SK-N-SH (cell line): ENCODE measurements at regions not wholly inside any gene's neighbourhood (a gene's known extent, or its start where the extent isn't known, plus 50 kb on each side); places are given as distances from the start of the nearest gene placed in this dataset.
A peak's percentile ranks its signal among the peaks of the same experiment; 100 is the strongest.

ENCODE experiments used
- CTCF ChIA-PET: fragments of 300-600, 350-600 bp; formaldehyde crosslinking; extraction: SDS; loops from one replicate; lab custom pipeline; 2021; lab: Yijun Ruan, JAX
- POLR2A ChIA-PET: fragments of 350-600 bp; sonication (Branson Sonifier 250); formaldehyde crosslinking; extraction: SDS; loops from one replicate; lab custom pipeline; 2020; ENCODE audit warnings: antibody characterized with exemption, inconsistent platforms; lab: Yijun Ruan, JAX
- DNase-seq: peaks from one replicate; pipeline ENCODE4 v3.0.0; 2012
- H2AFZ ChIP-seq: fragments of 200-600 bp; sonication (generic); 2 replicates; pipeline ENCODE4 v1.8.1; 2016; ENCODE audit warnings: antibody characterized with exemption, mild to moderate bottlenecking, low read depth
- H3F3A ChIP-seq: fragments of 200-600 bp; sonication (generic); replicated peaks from 2 replicates; pipeline ENCODE3; 2016; ENCODE audit warnings: antibody characterized with exemption, mild to moderate bottlenecking; ENCODE audit not compliant: insufficient read depth
- H3K27ac ChIP-seq, 2 experiments: fragments of 200-500 bp in 1 of 2; fragments of 200-600 bp in 1 of 2; sonication (Bioruptor generic) in 1 of 2; sonication (generic), shearing (Covaris generic) in 1 of 2; 2 replicates each; pipeline versions ENCODE4 v1.5.1 to v1.6.1; 2014 to 2016; ENCODE audit warnings: low read depth in 2 of 2, inconsistent platforms in 1 of 2, low read length in 1 of 2, mild to moderate bottlenecking in 1 of 2, mixed read lengths in 1 of 2
- H3K27me3 ChIP-seq: fragments of 200-600 bp; sonication (generic), shearing (Covaris generic); 2 replicates; pipeline ENCODE4 v1.6.1; 2016; ENCODE audit warnings: mixed run types; ENCODE audit not compliant: insufficient read depth
- H3K36me3 ChIP-seq, 2 experiments: fragments of 200-500 bp in 1 of 2; fragments of 200-600 bp in 1 of 2; sonication (Bioruptor generic) in 1 of 2; sonication (generic) in 1 of 2; replicated peaks in 1 of 2; 2 replicates each; pipeline versions ENCODE3 to v1.5.1; 2014 to 2016; ENCODE audit warnings: low read length in 1 of 2, mild to moderate bottlenecking in 1 of 2; ENCODE audit not compliant: insufficient read depth in 2 of 2, control insufficient read depth in 1 of 2
- H3K4me1 ChIP-seq, 2 experiments: fragments of 200-500 bp in 1 of 2; fragments of 200-600 bp in 1 of 2; sonication (Bioruptor generic) in 1 of 2; sonication (generic), shearing (Covaris generic) in 1 of 2; 2 replicates each; pipeline versions ENCODE4 v1.5.1 to v1.6.1; 2014 to 2016; ENCODE audit warnings: low read depth in 1 of 2, low read length in 1 of 2, mixed run types in 1 of 2; ENCODE audit not compliant: insufficient read depth in 2 of 2, control insufficient read depth in 1 of 2
- H3K4me2 ChIP-seq: fragments of 200-600 bp; sonication (generic), shearing (Covaris generic); 2 replicates; pipeline ENCODE4 v1.6.1; 2017; ENCODE audit warnings: mixed run types
- H3K4me3 ChIP-seq, 2 experiments: fragments of 200-500 bp in 1 of 2; fragments of 200-600 bp in 1 of 2; sonication (Bioruptor generic) in 1 of 2; sonication (generic), shearing (Covaris generic) in 1 of 2; 2 replicates each; pipeline versions ENCODE4 v1.5.1 to v1.8.1; 2014 to 2016; ENCODE audit warnings: low read depth in 2 of 2, inconsistent platforms in 1 of 2, low read length in 1 of 2, mild to moderate bottlenecking in 1 of 2, mixed read lengths in 1 of 2, moderate library complexity in 1 of 2
- H3K79me2 ChIP-seq: fragments of 200-600 bp; sonication (generic); 2 replicates; pipeline ENCODE4 v1.8.1; 2017; ENCODE audit warnings: mild to moderate bottlenecking; ENCODE audit not compliant: insufficient read depth
- H3K9ac ChIP-seq: fragments of 200-600 bp; sonication (generic); 2 replicates; pipeline ENCODE4 v1.6.1; 2017; ENCODE audit warnings: mixed run types
- H3K9me2 ChIP-seq: fragments of 200-600 bp; sonication (generic); 2 replicates; pipeline ENCODE4 v1.6.1; 2017; ENCODE audit warnings: mixed run types
- H3K9me3 ChIP-seq: fragments of 200-600 bp; sonication (generic); 2 replicates; pipeline ENCODE4 v1.6.1; 2017; ENCODE audit warnings: mixed run types, mild to moderate bottlenecking, moderate library complexity
- H4K20me1 ChIP-seq: fragments of 200-600 bp; sonication (generic); 2 replicates; pipeline ENCODE4 v1.6.1; 2017; ENCODE audit warnings: mild to moderate bottlenecking, mixed run types; ENCODE audit not compliant: insufficient read depth
- CHD2 ChIP-seq: fragments of 150-350 bp; IDR thresholded peaks from 2 replicates; pipeline ENCODE4 v1.6.1; 2018; ENCODE audit warnings: low read length; ENCODE audit not compliant: partially characterized antibody
- EP300 ChIP-seq, 2 experiments: IDR thresholded peaks; 2 replicates each; pipeline versions ENCODE4 v1.4.0 to v1.6.1; 2012; ENCODE audit warnings: borderline replicate concordance in 1 of 2, low read depth in 1 of 2, low read length in 1 of 2
- EZH2phosphoT487 ChIP-seq: fragments of 200-600 bp; sonication (generic); IDR thresholded peaks from 2 replicates; pipeline ENCODE4 v1.6.1; 2017; ENCODE audit warnings: low read depth, mixed run types, mild to moderate bottlenecking, antibody characterized with exemption, moderate library complexity, borderline replicate concordance
- FOSL2 ChIP-seq: IDR thresholded peaks from 2 replicates; pipeline ENCODE4 v1.4.0; 2012; ENCODE audit warnings: low read depth, mild to moderate bottlenecking, moderate library complexity, borderline replicate concordance
- FOXJ3 ChIP-seq: sonication (generic); formaldehyde crosslinking; IDR thresholded peaks from 2 replicates; pipeline ENCODE4 v1.5.1; 2020; ENCODE audit warnings: mild to moderate bottlenecking, missing genetic modification reagents
- NFIC ChIP-seq: IDR thresholded peaks from 2 replicates; pipeline ENCODE4 v1.4.0; 2012; ENCODE audit warnings: borderline replicate concordance
- NRF1 ChIP-seq: IDR thresholded peaks from 2 replicates; pipeline ENCODE4 v1.6.1; 2012; ENCODE audit warnings: low read depth, mild to moderate bottlenecking, low read length
- PBX3 ChIP-seq: IDR thresholded peaks from 2 replicates; pipeline ENCODE4; 2012
- RCOR1 ChIP-seq: fragments of 150-350 bp; IDR thresholded peaks from 2 replicates; pipeline ENCODE4 v1.6.1; 2017; ENCODE audit warnings: antibody characterized with exemption, low read length
- SIN3A ChIP-seq: IDR thresholded peaks from 2 replicates; pipeline ENCODE4 v1.6.1; 2012; ENCODE audit warnings: low read depth, mild to moderate bottlenecking, low read length, moderate library complexity, borderline replicate concordance
- TAF1 ChIP-seq: IDR thresholded peaks from 2 replicates; pipeline ENCODE4 v1.6.1; 2012; ENCODE audit warnings: low read depth, mild to moderate bottlenecking, low read length, moderate library complexity, borderline replicate concordance
- TCF12 ChIP-seq: IDR thresholded peaks from 2 replicates; pipeline ENCODE4 v1.4.0; 2012
- ZBTB33 ChIP-seq: IDR thresholded peaks from 2 replicates; pipeline ENCODE4 v1.4.0; 2012; ENCODE audit warnings: low read depth, borderline replicate concordance
- WGBS: methylation state at CpG from one replicate; pipeline ENCODE4 v1.1.6; 2017; ENCODE audit warnings: low lambda C conversion rate; 5-methylcytosine and 5-hydroxymethylcytosine counted together
- TF ChIP-seq, protein P1 (sequence below): IDR thresholded peaks from 2 replicates; pipeline ENCODE4 v1.4.0; 2012; ENCODE audit warnings: low read depth, borderline replicate concordance

DNA sequence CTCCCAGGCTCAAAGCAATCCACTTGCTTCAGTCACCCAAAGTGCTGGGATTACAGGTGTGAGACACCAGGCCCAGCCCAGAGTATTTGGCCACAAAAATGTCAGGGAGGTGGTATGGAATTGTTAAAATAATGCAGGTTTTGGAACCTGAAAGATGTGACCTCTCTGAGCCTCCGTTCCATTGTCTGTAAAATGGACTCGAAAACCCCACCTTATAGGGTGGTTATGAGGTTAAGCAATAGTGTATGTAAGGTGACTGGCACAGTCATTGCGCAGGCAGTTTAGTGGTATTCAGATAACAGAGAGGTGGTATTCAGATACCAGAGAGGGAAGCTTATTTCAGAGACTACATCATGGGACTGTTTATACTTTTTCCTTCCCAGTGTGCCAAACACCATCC lies 52.5 kb upstream of the PRSS23 start (continued):
- no peak for TF ChIP-seq ZBTB33
- TF ChIP-seq, protein P1, sequence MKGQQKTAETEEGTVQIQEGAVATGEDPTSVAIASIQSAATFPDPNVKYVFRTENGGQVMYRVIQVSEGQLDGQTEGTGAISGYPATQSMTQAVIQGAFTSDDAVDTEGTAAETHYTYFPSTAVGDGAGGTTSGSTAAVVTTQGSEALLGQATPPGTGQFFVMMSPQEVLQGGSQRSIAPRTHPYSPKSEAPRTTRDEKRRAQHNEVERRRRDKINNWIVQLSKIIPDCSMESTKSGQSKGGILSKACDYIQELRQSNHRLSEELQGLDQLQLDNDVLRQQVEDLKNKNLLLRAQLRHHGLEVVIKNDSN: no peak
- TF ChIP-seq, all 33 proteins: peak for 0

DNA sequence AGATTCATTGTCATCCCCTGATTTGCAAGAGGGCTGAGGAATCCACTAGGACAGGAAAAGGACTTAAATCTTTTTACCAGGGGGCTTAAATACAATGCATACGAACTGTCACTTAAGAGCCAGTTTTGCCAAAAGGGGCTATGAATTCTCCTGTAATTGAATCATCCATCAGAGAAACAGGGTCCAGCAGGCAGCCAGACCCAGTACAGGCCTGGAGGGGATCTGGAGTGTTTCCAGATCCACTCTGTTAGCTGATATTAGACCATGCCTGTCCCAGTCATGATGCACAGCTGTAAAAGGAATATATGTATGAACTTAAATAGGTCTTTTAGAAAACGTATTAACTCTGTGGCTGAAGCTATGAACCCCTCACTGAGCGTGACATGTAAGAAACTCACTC lies 53.8 kb upstream of the PRSS23 start:
- no peaks in the 10 kb centered on the region for H3K79me2 ChIP-seq
- DNase-seq: peak; percentile 64
- H3K4me1 ChIP-seq: peaks cover 24 to 36% of the 10 kb centered on the region in 2 experiments
- ChIA-PET POLR2A (no interaction called here), CTCF (interaction anchor here (0.6 to 1.5 kb wide), 3 partner anchors 15 to 138 kb away, joined by 3 to 4 read pairs (median 3); no protein-coding TSS in a partner anchor)
- H3K9me2 ChIP-seq: no peaks in the 10 kb centered on the region
- H3F3A ChIP-seq: peaks cover 34% of the 10 kb centered on the region
- peak; percentile 40 for TF ChIP-seq CHD2
- TF ChIP-seq RCOR1: 0 out of 2 replicates have a peak, but pooled peaks have one; percentile 64
- TF ChIP-seq NFIC: peak; percentile 8; the same call in 1 of the 2 replicates
- peak; percentile 46; the same call in 1 of the 2 replicates for TF ChIP-seq TCF12
- no peak for TF ChIP-seq EZH2phosphoT487
- no peak for TF ChIP-seq TAF1
- TF ChIP-seq EP300 (IDR thresholded peaks at IDR 0.05; ENCODE audit: borderline replicate concordance in 1 of 2, low read depth in 1 of 2, low read length in 1 of 2): peak in 1 of 2 experiments; percentile 53; a peak in 2 of 4 replicates
- no peak for TF ChIP-seq ZBTB33
- H3K9me3 ChIP-seq: no peaks in the 10 kb centered on the region
- 61% methylated on average over 3 of the region's 3 CpGs for WGBS
- peak overlapping the region; percentile 22 to 100; a peak in 3 of 4 replicates for H3K27ac ChIP-seq
- no peaks in the 10 kb centered on the region for H4K20me1 ChIP-seq
- no peak overlapping the region for H3K4me2 ChIP-seq
- H3K9ac ChIP-seq: peak overlapping the region; percentile 14; the same call in 1 of the 2 replicates
- H3K36me3 ChIP-seq: no peaks in the 10 kb centered on the region
- H3K4me3 ChIP-seq: no peak overlapping the region
- H3K27me3 ChIP-seq: no peaks in the 10 kb centered on the region
- no peak overlapping the region for H2AFZ ChIP-seq

DNA sequence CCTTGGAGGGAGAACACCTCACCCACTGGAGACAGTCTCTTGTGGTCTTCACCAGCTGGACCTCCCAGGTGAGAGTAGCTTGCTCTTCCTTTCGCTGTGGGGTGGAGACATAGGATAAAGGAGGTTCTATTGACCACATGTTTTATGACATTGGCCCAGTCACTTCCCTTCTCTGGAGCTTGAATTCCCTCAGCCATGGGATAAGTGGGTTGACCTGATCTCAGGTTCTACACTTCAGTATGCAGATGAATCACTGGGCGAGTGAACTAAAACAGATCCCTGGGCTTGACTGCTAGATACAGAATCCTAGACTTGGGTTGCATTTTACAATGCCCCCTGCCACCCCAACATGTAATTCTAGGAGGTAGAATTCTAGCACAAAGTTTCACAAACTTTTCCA lies 54.8 kb upstream of the PRSS23 start:
- H3F3A ChIP-seq: peaks cover 42% of the 10 kb centered on the region
- H2AFZ ChIP-seq: no peak overlapping the region
- H3K9me3 ChIP-seq: no peaks in the 10 kb centered on the region
- H3K4me1 ChIP-seq: peaks cover 27 to 45% of the 10 kb centered on the region in 2 experiments
- TF ChIP-seq PBX3 (no peak), FOSL2 (0 out of 2 replicates have a peak, but pooled peaks have one; percentile 12), NRF1 (no peak), SIN3A (no peak), TCF12 (0 out of 2 replicates have a peak, but pooled peaks have one; percentile 14), FOXJ3 (CRISPR knock-in tag) (no peak)
- H3K4me3 ChIP-seq: no peak overlapping the region
- DNase-seq: no peak
- H3K36me3 ChIP-seq: no peaks in the 10 kb centered on the region
- no peak overlapping the region for H3K9ac ChIP-seq
- no peak overlapping the region for H3K4me2 ChIP-seq
- no peaks in the 10 kb centered on the region for H3K9me2 ChIP-seq
- peak overlapping the region in 1 of 2 experiments; percentile 100; a peak in 2 of 4 replicates for H3K27ac ChIP-seq
- WGBS: 100% methylated on average over 2 of the region's 2 CpGs
- ChIA-PET CTCF (no interaction called here), POLR2A (no interaction called here)
- H3K79me2 ChIP-seq: no peaks in the 10 kb centered on the region
- H4K20me1 ChIP-seq: no peaks in the 10 kb centered on the region
- no peaks in the 10 kb centered on the region for H3K27me3 ChIP-seq
